GM18499 (cell line): ENCODE measurements at regions not wholly inside any gene's neighbourhood (a gene's known extent, or its start where the extent isn't known, plus 50 kb on each side); places are given as distances from the start of the nearest gene placed in this dataset.
"Not testable (repeated sequence)": the region's sequence is repeated elsewhere in the genome, so short reads cannot be mapped to it uniquely, and the experiment has no call there.

Experiments
- ATAC-seq: cut with Tn5 transposase; IDR thresholded peaks from one replicate; pipeline ENCODE4 v1.9.1; 2021; ENCODE audit warnings: moderate number of reproducible peaks; ENCODE audit not compliant: insufficient read depth, unreplicated experiment

DNA sequence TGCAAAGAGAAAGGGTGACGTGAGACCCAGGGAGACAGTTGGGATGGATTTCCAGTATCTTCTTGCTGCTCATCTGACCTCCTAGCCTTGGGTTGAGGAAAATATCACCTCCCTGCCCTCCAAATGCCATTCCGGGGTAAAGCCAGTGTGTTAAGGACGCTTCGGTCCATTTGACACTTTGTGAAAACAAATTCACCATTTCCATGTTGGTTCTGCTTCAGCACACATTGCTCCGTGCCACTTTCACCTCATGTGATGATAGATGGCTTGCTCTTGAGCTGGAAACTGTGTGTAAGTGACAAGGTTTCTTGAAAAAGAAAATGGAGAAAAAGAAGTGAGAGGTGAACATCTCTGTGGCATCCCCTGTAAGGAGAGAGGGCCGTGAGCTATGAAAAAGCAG, 256.1 kb upstream of the PGRMC2 start:
- no peak for ATAC-seq

DNA sequence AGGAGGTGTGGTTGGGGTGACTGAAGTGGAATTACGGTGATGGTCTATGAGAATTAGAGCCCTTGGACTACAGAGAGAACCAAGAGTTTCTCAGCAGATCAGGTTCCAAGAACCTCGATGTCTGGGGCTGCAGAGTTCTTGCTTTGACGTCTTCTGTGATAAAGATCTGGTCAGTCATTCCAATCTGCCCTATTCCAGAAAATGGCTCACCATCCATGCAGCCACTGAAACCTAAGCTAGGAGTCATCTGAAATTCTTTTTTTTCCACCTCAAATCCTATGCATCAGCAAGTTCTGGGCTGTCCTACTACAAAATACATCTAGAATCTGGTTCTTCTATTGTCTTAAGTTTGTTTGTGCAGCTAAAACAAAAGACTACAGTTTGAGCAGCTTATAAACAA, 254.4 kb upstream of the PGRMC2 start:
- no peak for ATAC-seq

DNA sequence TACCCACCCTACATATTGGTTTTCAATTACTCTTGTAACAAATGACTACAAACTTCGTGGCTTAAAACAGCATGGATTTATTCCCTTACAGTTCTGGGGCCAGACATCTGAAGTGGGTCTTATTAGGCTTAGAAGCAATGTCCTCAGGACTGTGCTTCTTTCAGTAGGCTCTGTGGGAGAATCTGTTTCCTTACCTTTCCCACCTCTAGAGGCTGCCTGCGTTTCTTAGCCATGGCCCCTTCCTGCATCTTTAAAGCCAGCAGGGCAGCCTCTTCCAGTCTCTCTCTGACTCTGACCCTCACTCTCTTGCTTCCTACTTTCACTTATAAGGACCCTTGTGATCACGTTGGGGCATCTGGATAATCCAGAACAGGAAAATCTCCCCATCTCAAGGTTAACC, 252.5 kb upstream of the PGRMC2 start:
- no peak for ATAC-seq

DNA sequence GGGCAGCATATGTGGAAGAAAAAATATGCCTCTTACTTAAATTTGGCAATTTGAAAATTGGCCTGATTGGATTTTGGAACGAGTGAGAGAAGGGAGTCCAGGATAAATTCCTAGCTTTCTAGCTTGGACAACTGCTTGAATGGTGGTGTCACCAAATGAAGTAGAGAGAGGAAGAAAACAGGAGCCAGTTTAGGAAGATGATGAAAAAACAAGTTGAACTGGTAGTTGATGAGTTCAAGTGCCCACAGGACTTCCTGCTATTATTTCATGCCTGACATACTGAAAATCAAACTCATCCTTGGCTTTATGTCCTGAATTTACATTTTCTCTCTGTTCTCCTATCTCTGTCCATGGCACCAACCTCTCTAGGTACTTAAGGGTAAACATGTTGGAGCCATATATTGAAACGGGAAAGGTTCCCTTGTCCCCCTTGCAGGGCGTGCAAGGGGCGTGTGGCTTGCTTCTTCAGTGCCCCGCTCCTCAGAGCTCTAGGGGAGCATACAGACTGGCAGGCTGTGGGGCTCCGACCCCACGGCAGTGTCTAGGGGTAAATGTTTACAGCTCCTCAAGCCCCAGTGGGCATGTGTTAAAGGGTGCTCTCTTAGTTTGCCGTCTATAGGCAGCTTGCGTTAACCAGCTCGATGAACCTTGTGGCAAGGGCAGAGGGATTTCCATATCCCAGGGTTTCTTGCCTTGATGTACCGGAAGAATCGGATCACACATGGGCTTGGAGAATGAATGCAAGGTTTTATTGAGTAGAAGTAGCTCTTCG, 250.7 kb upstream of the PGRMC2 start:
- ATAC-seq: no peak

DNA sequence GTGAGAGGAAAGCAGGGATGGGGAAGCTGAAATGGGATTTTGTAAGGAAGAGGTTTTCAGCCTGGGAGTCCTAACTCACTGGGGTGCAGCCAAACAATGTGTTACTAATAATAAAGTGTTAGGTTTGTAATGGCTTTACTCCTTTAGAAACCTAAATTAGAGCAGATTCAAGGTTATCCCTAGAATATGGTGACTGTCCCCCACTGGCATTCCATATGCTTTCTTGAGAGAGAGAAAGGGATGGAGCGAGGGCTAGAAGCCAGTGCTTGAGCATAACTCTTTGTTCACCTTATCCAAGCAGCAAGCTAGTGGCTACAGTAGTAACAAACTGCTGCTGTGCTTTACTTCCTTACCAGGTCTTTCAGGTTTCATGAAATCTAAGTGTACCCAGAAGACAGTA, 249.1 kb upstream of the PGRMC2 start:
- ATAC-seq: no peak

DNA sequence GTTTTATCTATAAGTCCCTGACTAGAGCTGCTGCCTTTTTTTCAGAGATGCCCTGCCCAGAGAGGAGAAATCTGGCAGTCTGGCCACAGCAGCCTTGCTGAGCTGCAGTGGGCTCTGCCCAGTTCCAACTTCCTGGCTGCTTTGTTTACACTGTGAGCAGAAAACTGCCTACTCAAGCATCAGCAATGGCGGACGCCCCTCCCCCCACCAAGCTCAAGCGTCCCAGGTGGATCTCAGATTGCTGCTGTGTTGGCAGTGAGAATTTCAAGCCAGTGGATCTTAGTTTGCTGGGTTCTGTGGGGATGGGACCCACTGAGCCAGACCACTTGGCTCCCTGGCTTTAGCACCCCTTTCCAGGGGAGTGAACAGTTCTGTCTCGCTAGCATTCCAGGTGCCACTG, 247.9 kb upstream of the PGRMC2 start:
- ATAC-seq: not testable (repeated sequence)

DNA sequence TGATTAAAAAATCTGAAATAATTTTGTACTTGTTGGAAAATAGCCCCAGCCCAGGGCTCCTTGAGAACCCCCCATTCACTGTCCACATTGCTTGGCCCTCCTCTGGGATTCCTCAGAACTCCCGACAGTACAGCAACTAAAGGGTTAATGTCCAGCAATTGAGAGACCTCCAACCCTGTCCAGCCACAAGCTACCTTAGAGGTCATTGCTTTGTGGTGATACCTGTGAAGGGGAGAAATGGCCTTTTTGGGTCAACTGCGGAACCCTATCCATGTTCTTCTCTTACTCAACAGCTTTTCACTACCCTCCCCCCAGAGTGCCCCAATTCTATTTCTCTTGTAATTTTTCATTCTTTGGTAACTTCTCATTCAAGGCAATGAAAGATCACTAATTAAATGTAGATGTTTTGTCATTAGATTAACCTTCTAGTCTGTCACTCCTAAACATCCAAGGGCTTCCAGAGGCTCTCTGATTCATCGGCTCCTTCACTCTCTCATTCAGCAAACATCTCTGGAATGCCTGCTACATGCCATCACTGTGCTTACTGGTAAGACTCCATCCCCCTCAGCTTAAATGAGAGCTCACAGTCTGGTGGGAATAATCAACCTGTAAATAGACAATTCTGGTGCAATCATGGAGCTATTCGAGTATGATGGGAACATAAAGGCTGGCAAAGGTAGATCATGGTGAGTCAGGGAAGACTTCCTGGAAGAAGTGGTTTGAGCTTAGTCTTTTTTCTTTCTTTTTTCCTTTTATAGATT, 241.4 kb upstream of the PGRMC2 start:
- no peak for ATAC-seq

DNA sequence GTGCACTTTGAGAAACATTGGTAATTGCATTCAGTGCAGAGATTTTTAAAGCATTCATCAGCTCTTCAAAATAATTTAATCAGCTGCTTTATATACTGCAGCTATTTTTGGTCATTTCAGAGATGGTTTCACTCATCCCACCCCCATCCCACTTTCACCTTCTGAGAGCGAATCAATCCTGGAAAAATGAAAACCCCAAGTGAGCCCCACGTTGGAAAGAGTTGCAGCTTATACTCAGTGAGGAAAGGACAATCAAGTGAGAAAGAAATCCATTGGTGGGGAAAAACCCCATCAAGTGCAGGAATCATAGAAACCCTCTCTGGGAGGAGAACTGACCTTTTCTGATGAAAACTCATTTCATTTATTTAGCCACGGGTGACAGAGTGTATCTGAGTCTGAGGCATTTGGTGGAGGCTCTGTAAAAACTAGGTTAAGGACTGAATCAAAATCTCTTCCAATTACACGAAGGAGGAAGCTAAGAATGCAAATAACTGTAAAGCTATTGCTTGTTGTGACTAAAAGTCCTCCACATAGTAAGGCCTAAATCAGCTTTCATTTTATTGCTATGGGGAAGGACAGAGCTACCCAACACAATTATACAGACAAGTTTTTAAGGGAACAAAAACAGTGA, 240.4 kb upstream of the PGRMC2 start:
- ATAC-seq: no peak

DNA sequence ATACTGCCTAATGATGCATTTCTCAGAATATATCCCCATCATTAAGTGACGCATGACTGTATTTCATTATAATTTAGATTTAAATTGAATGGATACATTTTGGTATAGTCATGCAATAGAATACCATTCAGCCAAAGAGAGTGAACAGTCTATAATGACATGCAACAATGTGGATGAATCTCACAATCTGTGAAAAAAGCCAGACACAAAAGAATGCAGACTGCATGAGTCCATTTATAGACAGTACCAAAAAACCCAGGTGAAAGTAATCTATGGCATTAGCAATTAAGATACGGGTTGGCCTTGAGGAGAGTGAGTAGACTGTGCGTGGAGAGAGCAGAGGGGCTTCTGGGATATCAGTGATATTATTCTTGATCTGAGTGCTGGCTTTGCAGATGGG, 239.7 kb upstream of the PGRMC2 start:
- no peak for ATAC-seq

DNA sequence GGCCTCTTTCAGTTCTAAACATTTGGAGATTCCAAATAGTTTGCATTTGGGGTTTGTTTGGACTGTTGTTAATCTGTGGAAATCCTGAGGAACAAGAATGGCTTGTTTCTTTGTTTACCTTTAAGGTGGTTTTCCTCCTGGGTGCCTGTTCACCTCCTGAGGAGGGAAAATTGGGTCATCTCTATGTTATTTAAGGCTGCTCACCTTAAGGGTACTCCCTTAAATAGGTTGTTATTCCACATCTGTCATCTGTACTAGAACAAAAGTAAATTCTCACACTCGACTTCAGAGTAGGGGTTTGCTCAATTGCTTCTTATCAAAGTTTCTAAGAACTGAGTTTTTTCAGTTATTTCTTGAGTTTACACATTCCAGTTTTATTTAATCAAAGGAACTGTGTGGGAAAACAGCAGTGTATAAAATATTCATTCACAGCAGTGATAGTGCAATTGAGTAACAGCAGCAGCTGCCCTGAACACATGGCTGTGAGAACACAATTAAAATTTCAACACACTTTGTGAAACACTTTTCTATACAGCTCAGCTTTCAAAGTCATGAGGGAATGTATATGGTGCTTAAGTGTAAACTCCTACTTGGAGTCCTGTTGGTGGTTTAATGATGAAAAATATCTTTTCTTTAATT, 238.5 kb upstream of the PGRMC2 start:
- ATAC-seq: no peak

DNA sequence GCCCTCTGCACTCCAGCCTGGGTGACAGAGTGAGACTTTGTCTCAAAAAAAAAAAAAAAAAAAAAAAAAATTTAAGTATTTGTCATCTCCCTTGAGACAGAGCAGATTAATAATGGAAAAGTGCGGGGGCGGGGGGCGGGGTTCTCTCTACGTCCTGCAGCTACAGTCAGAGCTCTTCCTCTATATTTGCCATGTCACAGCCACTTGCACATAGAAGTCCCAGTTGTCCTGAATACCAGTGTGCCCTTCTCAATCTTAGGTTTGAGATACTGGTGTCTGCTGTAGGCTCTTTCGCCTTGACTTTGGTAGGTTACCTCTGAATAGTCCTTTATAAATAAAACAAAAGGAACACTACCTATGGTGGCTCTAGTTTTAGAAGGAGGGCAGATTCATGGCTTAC, 237.8 kb upstream of the PGRMC2 start:
- no peak for ATAC-seq

DNA sequence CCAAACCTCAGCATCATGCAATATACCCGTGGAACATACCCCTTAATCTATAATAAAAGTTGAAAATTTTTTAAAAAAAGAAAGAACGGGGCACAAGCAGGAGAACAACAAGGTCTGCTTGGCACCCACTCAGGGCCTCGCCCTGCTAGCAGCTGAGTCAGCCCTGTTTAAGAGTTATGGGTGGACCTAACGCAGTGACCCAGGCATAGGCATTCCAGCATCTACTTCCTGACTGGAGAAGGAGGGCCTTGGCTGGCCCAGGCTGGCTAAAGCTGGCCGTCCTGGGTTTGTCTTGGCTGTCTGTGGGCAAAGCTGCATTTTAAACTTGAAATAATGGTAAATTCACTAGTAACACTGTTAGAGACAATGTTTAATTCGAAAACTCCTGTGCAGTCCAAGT, 236.7 kb upstream of the PGRMC2 start:
- ATAC-seq: no peak

DNA sequence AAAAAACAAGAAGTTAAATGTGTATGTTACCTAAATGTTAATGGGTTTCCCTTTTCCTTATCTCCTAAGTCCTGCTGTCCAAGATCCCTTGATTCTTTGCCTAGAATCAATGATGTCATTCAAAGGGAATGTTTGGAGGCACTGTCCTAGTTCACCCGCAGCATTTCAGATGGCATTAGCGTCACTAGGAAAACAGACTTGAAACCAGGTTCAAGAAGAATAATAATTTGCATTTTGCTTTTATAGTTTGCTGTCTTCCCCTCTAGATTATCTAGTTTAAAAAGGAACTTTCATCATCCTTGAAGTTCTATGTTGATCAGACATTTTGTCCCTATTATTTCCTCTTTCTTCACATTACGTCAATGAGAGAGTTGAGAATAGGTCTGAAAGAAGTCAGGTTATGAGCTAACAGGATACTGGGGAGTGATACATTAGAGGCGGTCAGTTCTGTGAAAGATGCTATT, 234.1 kb upstream of the PGRMC2 start:
- ATAC-seq: no peak

DNA sequence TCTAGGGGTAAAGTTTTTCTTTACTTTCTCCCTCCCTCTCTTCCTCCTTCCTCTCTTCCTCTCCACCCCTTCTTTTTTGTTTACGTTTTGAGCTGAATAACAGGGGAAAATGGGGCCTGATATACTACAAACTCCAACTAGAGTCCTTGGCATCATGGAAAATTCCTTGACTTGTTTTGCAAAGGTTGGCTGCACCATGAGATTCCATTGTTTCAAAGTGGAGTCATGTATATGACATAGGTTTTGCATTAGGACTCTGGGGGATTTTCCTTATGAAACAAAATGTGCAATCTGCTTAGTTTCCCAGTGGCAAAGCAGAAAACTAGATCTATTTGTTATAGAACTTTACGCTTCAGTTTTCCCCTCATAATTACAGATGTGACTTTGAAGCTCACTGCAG, 233.5 kb upstream of the PGRMC2 start:
- ATAC-seq: no peak

DNA sequence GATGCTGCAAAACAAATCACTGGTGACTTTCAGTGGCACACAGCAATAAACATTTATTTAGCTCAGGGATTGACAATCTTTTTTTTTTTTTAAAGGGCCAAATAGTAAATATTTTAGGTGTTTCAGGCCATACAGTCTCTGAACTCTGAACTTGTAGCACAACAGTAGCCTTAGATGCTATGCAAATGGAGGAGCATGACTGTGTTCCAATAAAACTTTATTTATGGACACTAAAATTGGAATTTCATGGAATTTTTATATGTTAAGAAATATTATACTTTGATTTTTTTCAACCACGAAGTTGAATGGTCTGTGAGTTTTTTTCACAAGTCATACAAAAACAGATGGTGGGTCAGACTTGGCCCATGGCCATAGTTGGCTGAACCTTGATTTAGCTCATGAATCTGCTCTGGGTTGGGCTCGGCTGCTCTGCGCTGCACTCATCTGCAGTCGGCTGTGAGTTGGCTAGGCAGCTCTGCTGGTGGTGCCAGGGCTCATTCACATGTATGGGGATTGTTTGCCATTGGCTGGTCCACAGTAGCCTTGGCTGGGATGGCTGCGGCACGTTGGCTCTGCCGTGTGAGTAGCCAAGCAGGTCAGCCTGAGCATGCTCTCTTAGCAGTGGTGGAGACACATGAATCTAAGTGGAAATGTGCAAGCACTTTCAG, 231.7 kb upstream of the PGRMC2 start:
- ATAC-seq: no peak

DNA sequence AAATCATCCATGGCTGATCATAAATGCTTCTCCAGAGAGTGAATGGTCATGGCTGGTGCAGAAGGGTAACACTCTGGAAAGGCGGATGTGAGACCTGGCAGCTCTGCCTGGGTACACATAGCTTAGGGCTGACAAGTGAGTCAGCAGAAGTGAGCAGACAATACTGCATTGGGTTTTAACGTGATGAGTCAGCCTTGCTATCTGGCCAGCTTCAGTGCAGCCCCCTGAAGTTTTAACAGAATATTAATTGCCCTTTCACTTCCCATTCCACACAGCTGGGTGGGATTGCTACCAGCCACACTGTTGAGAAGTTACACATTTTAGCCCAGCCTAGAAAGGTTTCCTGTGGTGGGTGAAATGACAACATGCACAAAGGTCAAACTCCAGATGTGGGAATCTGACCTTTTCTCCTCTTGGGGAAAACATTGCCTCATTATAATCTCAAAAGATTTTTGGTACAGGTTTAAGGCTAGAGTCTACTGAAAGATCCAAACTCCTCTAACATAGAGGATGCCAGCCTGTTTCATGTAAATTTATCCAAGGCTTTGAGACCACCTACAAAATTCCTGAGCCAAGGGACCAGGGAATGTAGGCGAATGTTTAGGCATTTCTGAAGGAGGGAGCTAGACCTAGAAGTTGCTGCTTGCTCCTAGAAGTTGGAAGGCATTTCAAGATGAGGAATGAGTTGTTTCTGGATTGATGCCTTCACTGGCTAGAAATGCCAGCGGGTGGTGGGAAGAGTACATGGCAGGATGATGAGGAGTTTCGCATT, 230.3 kb upstream of the PGRMC2 start:
- ATAC-seq: peak; percentile 97

DNA sequence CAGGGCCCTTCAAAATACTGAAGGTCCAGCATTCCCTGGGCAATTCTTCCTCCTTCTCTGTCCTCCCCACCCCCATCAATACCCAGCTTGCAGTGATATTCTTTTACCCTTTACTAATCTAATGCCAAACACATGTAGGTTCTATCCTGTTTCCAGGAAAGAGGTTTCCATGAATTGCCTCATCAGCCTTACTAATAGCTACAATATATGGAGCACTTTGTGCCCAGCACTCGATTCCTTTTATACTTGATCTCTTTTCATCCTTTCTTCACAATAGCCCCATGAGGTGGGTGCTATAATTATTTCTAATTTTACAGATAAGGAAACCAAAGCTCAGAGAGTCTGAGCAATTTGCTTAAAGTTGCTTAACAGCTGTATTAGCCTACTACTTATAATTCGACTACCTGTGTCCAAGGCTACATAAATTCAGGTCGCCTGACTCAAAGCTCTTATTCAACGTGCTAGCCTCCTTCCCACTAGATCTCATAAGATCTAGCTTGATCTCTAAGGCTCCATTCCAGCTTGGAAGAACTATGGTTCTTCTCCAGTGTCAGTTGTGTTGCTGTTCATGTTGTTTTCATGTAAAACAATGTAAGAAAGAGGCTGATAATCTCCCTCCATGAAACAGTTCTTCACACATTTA, 229.6 kb upstream of the PGRMC2 start:
- ATAC-seq: no peak

DNA sequence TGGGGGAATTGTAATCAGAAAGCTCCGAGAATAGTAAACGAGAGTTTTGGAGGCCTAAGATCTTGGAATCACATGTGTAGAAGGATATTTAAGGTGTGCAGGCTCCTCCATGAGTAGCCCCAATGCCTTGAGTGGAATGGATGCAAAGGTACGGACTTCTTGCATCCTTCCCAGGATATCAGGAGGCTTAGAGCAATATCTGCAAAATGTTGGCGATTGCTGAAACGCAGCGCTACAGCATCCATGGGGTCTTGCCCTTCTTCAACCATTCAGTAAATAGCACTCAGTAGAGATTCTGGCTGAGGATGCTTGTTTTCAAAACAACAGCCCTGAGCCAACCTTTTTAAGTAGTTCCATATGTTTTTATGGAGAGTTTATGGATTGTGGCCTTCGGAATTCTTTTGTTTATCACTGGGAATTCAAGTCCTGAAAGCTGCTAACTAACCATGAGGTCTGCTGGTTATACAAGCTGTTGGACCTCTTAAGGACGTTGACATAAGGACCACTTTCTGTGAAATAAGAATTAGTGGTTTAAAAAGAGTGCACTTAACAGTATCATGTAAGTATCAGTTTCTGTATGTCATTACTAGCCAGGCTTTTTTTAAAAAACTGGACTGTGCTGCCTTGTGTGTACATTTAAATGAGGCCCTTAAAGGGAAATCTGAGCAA, 228.8 kb upstream of the PGRMC2 start:
- ATAC-seq: peak; percentile 48
